ENCODE measurements at regions not wholly inside any gene's neighbourhood (a gene's known extent, or its start where the extent isn't known, plus 50 kb on each side); places are given as distances from the start of the nearest gene placed in this dataset.

GRCh38 chr4:184550476-184550875 lies 76.1 kb upstream of the IRF2 start:
- ATAC-seq = no peak
- H3K9me3 ChIP-seq (ENCODE audit: control insufficient read depth, insufficient read depth, low read length) = no peaks in the 10 kb centered on the region
- H3K27ac ChIP-seq (ENCODE audit: low read length) = no peak overlapping the region
- 100% methylated on average over 2 of the region's 3 CpGs for WGBS (ENCODE audit: insufficient coverage)
- no peaks in the 10 kb centered on the region for H3K9me3 Mint-ChIP-seq
- no peaks in the 10 kb centered on the region for H3K36me3 ChIP-seq (ENCODE audit: control insufficient read depth, insufficient read depth, low read length)
- H3K4me1 ChIP-seq (ENCODE audit: control insufficient read depth, insufficient read depth, low read length) = no peaks in the 10 kb centered on the region
- intact Hi-C loops (cut with micrococcal nuclease) = no loop called here
- H3K4me3 Mint-ChIP-seq = no peak overlapping the region
- no peaks in the 10 kb centered on the region for H3K27me3 Mint-ChIP-seq (ENCODE audit: low read depth in 2 of 2)
- H3K27ac Mint-ChIP-seq = no peak overlapping the region
- H3K4me3 ChIP-seq (ENCODE audit: low read length) = no peak overlapping the region
- TF ChIP-seq CTCF (IDR thresholded peaks at IDR 0.05) = no peak
- no peak for DNase-seq
- H3K27me3 ChIP-seq (ENCODE audit: control insufficient read depth, insufficient read depth, low read length) = no peaks in the 10 kb centered on the region
- H3K4me1 Mint-ChIP-seq = peaks cover 0 to 10% of the 10 kb centered on the region in 2 donors
- H3K36me3 Mint-ChIP-seq = no peaks in the 10 kb centered on the region

- 90% methylated on average over 20 of the region's 20 CpGs for WGBS (ENCODE audit: insufficient coverage)
- H3K27ac Mint-ChIP-seq = peak overlapping the region; percentile 18 to 27
Observed at GRCh38 chr4:184548648-184549341, 74.4 kb upstream of the IRF2 start.

GRCh38 chr4:184548316-184548647 lies 73.9 kb upstream of the IRF2 start:
- ATAC-seq (no peak), DNase-seq (no peak)
- Histone ChIP-seq H3K27ac (ENCODE audit: low read length) (no peak overlapping the region), H3K4me1 (ENCODE audit: control insufficient read depth, insufficient read depth, low read length) (no peaks in the 10 kb centered on the region), H3K27me3 (ENCODE audit: control insufficient read depth, insufficient read depth, low read length) (no peaks in the 10 kb centered on the region), H3K36me3 (ENCODE audit: control insufficient read depth, insufficient read depth, low read length) (no peaks in the 10 kb centered on the region), H3K4me3 (ENCODE audit: low read length) (no peak overlapping the region), H3K9me3 (ENCODE audit: control insufficient read depth, insufficient read depth, low read length) (no peaks in the 10 kb centered on the region)
- H3K27me3 Mint-ChIP-seq (ENCODE audit: low read depth in 2 of 2) = no peaks in the 10 kb centered on the region
- TF ChIP-seq CTCF (IDR thresholded peaks at IDR 0.05) = no peak
- no peaks in the 10 kb centered on the region for H3K9me3 Mint-ChIP-seq
- no peak overlapping the region for H3K4me3 Mint-ChIP-seq
- intact Hi-C loops (cut with micrococcal nuclease) = no loop called here
- WGBS (ENCODE audit: insufficient coverage) = 39% methylated on average over 5 of the region's 5 CpGs
- peaks cover 0 to 10% of the 10 kb centered on the region in 2 donors for H3K4me1 Mint-ChIP-seq
- no peaks in the 10 kb centered on the region for H3K36me3 Mint-ChIP-seq
- H3K27ac Mint-ChIP-seq = peak overlapping the region in 1 of 2 donors; percentile 27

More at GRCh38 chr4:184548648-184549341, 74.4 kb upstream of the IRF2 start:
- no peak for TF ChIP-seq CTCF (IDR thresholded peaks at IDR 0.05)
- no peaks in the 10 kb centered on the region for H3K9me3 ChIP-seq (ENCODE audit: control insufficient read depth, insufficient read depth, low read length)
- Mint-ChIP-seq H3K27me3 (ENCODE audit: low read depth in 2 of 2) (no peaks in the 10 kb centered on the region), H3K4me3 (no peak overlapping the region), H3K9me3 (no peaks in the 10 kb centered on the region), H3K36me3 (no peaks in the 10 kb centered on the region), H3K4me1 (peaks cover 0 to 10% of the 10 kb centered on the region in 2 donors)
- H3K4me3 ChIP-seq (ENCODE audit: low read length) = no peak overlapping the region
- H3K4me1 ChIP-seq (ENCODE audit: control insufficient read depth, insufficient read depth, low read length) = no peaks in the 10 kb centered on the region
- ATAC-seq (no peak), DNase-seq (no peak)
- no peaks in the 10 kb centered on the region for H3K36me3 ChIP-seq (ENCODE audit: control insufficient read depth, insufficient read depth, low read length)
- no peak overlapping the region for H3K27ac ChIP-seq (ENCODE audit: low read length)
- no peaks in the 10 kb centered on the region for H3K27me3 ChIP-seq (ENCODE audit: control insufficient read depth, insufficient read depth, low read length)
- intact Hi-C loops (cut with micrococcal nuclease) = no loop called here

- H3K9me3 ChIP-seq (ENCODE audit: control insufficient read depth, insufficient read depth, low read length) = no peaks in the 10 kb centered on the region
- Mint-ChIP-seq H3K9me3 (no peaks in the 10 kb centered on the region), H3K36me3 (no peaks in the 10 kb centered on the region), H3K27me3 (ENCODE audit: low read depth in 2 of 2) (no peaks in the 10 kb centered on the region), H3K4me1 (peaks cover 0 to 10% of the 10 kb centered on the region in 2 donors), H3K4me3 (no peak overlapping the region), H3K27ac (no peak overlapping the region)
- H3K27ac ChIP-seq (ENCODE audit: low read length) = no peak overlapping the region
- ATAC-seq (no peak), DNase-seq (no peak)
- no peaks in the 10 kb centered on the region for H3K36me3 ChIP-seq (ENCODE audit: control insufficient read depth, insufficient read depth, low read length)
- H3K4me3 ChIP-seq (ENCODE audit: low read length) = no peak overlapping the region
- intact Hi-C loops (cut with micrococcal nuclease) = no loop called here
- TF ChIP-seq CTCF (IDR thresholded peaks at IDR 0.05) = no peak
- H3K27me3 ChIP-seq (ENCODE audit: control insufficient read depth, insufficient read depth, low read length) = no peaks in the 10 kb centered on the region
- H3K4me1 ChIP-seq (ENCODE audit: control insufficient read depth, insufficient read depth, low read length) = no peaks in the 10 kb centered on the region
- WGBS (ENCODE audit: insufficient coverage) = 100% methylated on average over 3 of the region's 4 CpGs
Observed at GRCh38 chr4:184544788-184545409, 70.5 kb upstream of the IRF2 start.
